ENCODE measurements at regions not wholly inside any gene's neighbourhood (a gene's known extent, or its start where the extent isn't known, plus 50 kb on each side); places are given as distances from the start of the nearest gene placed in this dataset.

- intact Hi-C loops (cut with DNase I): no loop called here
- 42 to 47% methylated on average over 6 of the region's 6 CpGs; no CpG with 5 or more reads in 2 of the 4 donors for WGBS, 4 donors
- peak in 2 of 7 donors; percentile 72 to 73 for DNase-seq
- H3K4me1 ChIP-seq (replicated peaks in 1 of 2): no peaks in the 10 kb centered on the region
- H3K4me3 ChIP-seq: no peak overlapping the region
- no peaks in the 10 kb centered on the region for H3K27me3 ChIP-seq
- H3K27ac ChIP-seq: no peak overlapping the region
- TF ChIP-seq POLR2A (IDR thresholded peaks at IDR 0.05): no peak
- no peak for TF ChIP-seq CTCF (IDR thresholded peaks at IDR 0.05)
- no peaks in the 10 kb centered on the region for H3K9me3 ChIP-seq (replicated peaks in 1 of 3)
- no peaks in the 10 kb centered on the region for H3K36me3 ChIP-seq (replicated peaks in 1 of 2)
These were observed 984.6 kb downstream of the CDY2B start for GRCh38 chrY:16895396-16895795.

GRCh38 chrY:16887116-16887515 lies 992.9 kb downstream of the CDY2B start:
- intact Hi-C loops (cut with DNase I): no loop called here

GRCh38 chrY:16860676-16861075 lies 1019.3 kb downstream of the CDY2B start:
- Histone ChIP-seq H3K36me3 (replicated peaks in 1 of 2) (no peaks in the 10 kb centered on the region), H3K27me3 (no peaks in the 10 kb centered on the region), H3K9me3 (replicated peaks in 1 of 3) (no peaks in the 10 kb centered on the region), H3K4me1 (replicated peaks in 1 of 2) (no peaks in the 10 kb centered on the region), H3K27ac (no peak overlapping the region), H3K4me3 (no peak overlapping the region)
- peak in 2 of 7 donors; percentile 8 to 42 for DNase-seq
- intact Hi-C loops (cut with DNase I): no loop called here
- no peak for TF ChIP-seq CTCF (IDR thresholded peaks at IDR 0.05)
- no peak for TF ChIP-seq POLR2A (IDR thresholded peaks at IDR 0.05)

More at GRCh38 chrY:16887116-16887515, 992.9 kb downstream of the CDY2B start:
- no peaks in the 10 kb centered on the region for H3K27me3 ChIP-seq
- no peaks in the 10 kb centered on the region for H3K9me3 ChIP-seq (replicated peaks in 1 of 3)
- H3K36me3 ChIP-seq (replicated peaks in 1 of 2): no peaks in the 10 kb centered on the region
- no peak overlapping the region for H3K4me3 ChIP-seq
- 82 to 94% methylated on average over 2 of the region's 2 CpGs; no CpG with 5 or more reads in 2 of the 4 donors for WGBS, 4 donors
- H3K4me1 ChIP-seq (replicated peaks in 1 of 2): no peaks in the 10 kb centered on the region
- DNase-seq: no peak
- TF ChIP-seq CTCF (IDR thresholded peaks at IDR 0.05): no peak
- no peak for TF ChIP-seq POLR2A (IDR thresholded peaks at IDR 0.05)
- H3K27ac ChIP-seq: no peak overlapping the region

GRCh38 chrY:16841534-16841933 lies 1038.5 kb downstream of the CDY2B start:
- peak in 2 of 7 donors; percentile 25 to 46 for DNase-seq
- Histone ChIP-seq H3K27me3 (no peaks in the 10 kb centered on the region), H3K36me3 (replicated peaks in 1 of 2) (no peaks in the 10 kb centered on the region), H3K9me3 (replicated peaks in 1 of 3) (no peaks in the 10 kb centered on the region), H3K27ac (no peak overlapping the region), H3K4me3 (no peak overlapping the region), H3K4me1 (replicated peaks in 1 of 2) (no peaks in the 10 kb centered on the region)
- intact Hi-C loops (cut with DNase I): no loop called here
- TF ChIP-seq CTCF (IDR thresholded peaks at IDR 0.05): no peak
